Mucosa of rectum (tissue), 2 donors: ENCODE measurements at regions not wholly inside any gene's neighbourhood (a gene's known extent, or its start where the extent isn't known, plus 50 kb on each side); places are given as distances from the start of the nearest gene placed in this dataset.
"Not testable (repeated sequence)": the region's sequence is repeated elsewhere in the genome, so short reads cannot be mapped to it uniquely, and the experiment has no call there.

Experiments
- H3K27ac ChIP-seq, 2 donors: one replicate each; pipeline ENCODE4 v1.7.0; 2013; ENCODE audit warnings: inconsistent platforms in 2 of 2, low read depth in 2 of 2, low read length in 2 of 2
- H3K27me3 ChIP-seq, 2 donors: one replicate each; pipeline ENCODE4 v1.7.0; 2013; ENCODE audit warnings: low read length in 2 of 2; ENCODE audit not compliant: control insufficient read depth in 2 of 2, insufficient read depth in 2 of 2
- H3K36me3 ChIP-seq, 2 donors: one replicate each; pipeline ENCODE4 v1.7.0; 2013; ENCODE audit warnings: low read length in 2 of 2; ENCODE audit not compliant: control insufficient read depth in 2 of 2, insufficient read depth in 2 of 2
- H3K4me1 ChIP-seq, 2 donors: one replicate each; pipeline ENCODE4 v1.7.0; 2013; ENCODE audit warnings: low read length in 2 of 2, mild to moderate bottlenecking in 1 of 2; ENCODE audit not compliant: control insufficient read depth in 2 of 2, insufficient read depth in 2 of 2
- H3K4me3 ChIP-seq, 2 donors: one replicate each; pipeline ENCODE4 v1.7.0; 2013; ENCODE audit warnings: low read length in 2 of 2
- H3K9ac ChIP-seq, 2 donors: one replicate each; pipeline ENCODE4 v1.7.0; 2013; ENCODE audit warnings: low read length in 2 of 2, low read depth in 1 of 2, mild to moderate bottlenecking in 1 of 2
- H3K9me3 ChIP-seq, 2 donors: one replicate each; pipeline ENCODE4 v1.7.0; 2013; ENCODE audit warnings: low read length in 2 of 2; ENCODE audit not compliant: control insufficient read depth in 2 of 2
- donor health status: healthy.
- donor health status: Normal muscosa, but diverticular disease.

GRCh38 chr1:182331387-182331786 lies 60.2 kb downstream of the GLUL start:
- Histone ChIP-seq H3K4me1 (no peaks in the 10 kb centered on the region), H3K27ac (no peak overlapping the region), H3K4me3 (no peak overlapping the region), H3K9me3 (no peaks in the 10 kb centered on the region), H3K27me3 (no peaks in the 10 kb centered on the region), H3K36me3 (no peaks in the 10 kb centered on the region), H3K9ac (no peak overlapping the region)

GRCh38 chr1:182330303-182330702 lies 61.3 kb downstream of the GLUL start:
- H3K4me1 ChIP-seq, result no peaks in the 10 kb centered on the region
- H3K27ac ChIP-seq, result no peak overlapping the region

GRCh38 chr1:182329471-182329870 lies 62.1 kb downstream of the GLUL start:
- no peaks in the 10 kb centered on the region for H3K9me3 ChIP-seq
- H3K4me1 ChIP-seq, result no peaks in the 10 kb centered on the region
- no peak overlapping the region for H3K4me3 ChIP-seq
- H3K27me3 ChIP-seq, result no peaks in the 10 kb centered on the region
- no peak overlapping the region for H3K9ac ChIP-seq
- no peak overlapping the region for H3K27ac ChIP-seq
- no peaks in the 10 kb centered on the region for H3K36me3 ChIP-seq

More at GRCh38 chr1:182330303-182330702, 61.3 kb downstream of the GLUL start:
- H3K9ac ChIP-seq, result no peak overlapping the region
- no peak overlapping the region for H3K4me3 ChIP-seq
- H3K36me3 ChIP-seq, result no peaks in the 10 kb centered on the region
- H3K9me3 ChIP-seq, result no peaks in the 10 kb centered on the region
- H3K27me3 ChIP-seq, result no peaks in the 10 kb centered on the region

GRCh38 chr1:182328591-182328990 lies 63.0 kb downstream of the GLUL start:
- Histone ChIP-seq H3K27me3 (no peaks in the 10 kb centered on the region), H3K4me3 (no peak overlapping the region), H3K36me3 (no peaks in the 10 kb centered on the region), H3K4me1 (no peaks in the 10 kb centered on the region), H3K27ac (no peak overlapping the region), H3K9ac (no peak overlapping the region), H3K9me3 (no peaks in the 10 kb centered on the region)

- Histone ChIP-seq H3K9ac (no peak overlapping the region), H3K36me3 (no peaks in the 10 kb centered on the region), H3K9me3 (no peaks in the 10 kb centered on the region), H3K27ac (no peak overlapping the region), H3K4me1 (no peaks in the 10 kb centered on the region), H3K27me3 (no peaks in the 10 kb centered on the region), H3K4me3 (no peak overlapping the region)
Measured at GRCh38 chr1:182325339-182325738, 66.3 kb downstream of the GLUL start.

- H3K4me1 ChIP-seq, result peaks cover 13 to 17% of the 10 kb centered on the region in 2 donors
- not testable (repeated sequence) for H3K36me3 ChIP-seq, H3K27ac ChIP-seq
Measured at GRCh38 chr1:182321532-182321931, 70.1 kb downstream of the GLUL start.

GRCh38 chr1:182317611-182318161 lies 73.9 kb downstream of the GLUL start:
- peak overlapping the region in 1 of 2 donors; percentile 27 for H3K9ac ChIP-seq
- no peaks in the 10 kb centered on the region for H3K27me3 ChIP-seq
- H3K4me1 ChIP-seq, result peaks cover 13 to 27% of the 10 kb centered on the region in 2 donors
- peak overlapping the region; percentile 67 to 71 for H3K27ac ChIP-seq
- H3K9me3 ChIP-seq, result no peaks in the 10 kb centered on the region
- no peaks in the 10 kb centered on the region for H3K36me3 ChIP-seq
- H3K4me3 ChIP-seq, result no peak overlapping the region

More at GRCh38 chr1:182321532-182321931, 70.1 kb downstream of the GLUL start:
- not testable (repeated sequence) for H3K9ac ChIP-seq, H3K27me3 ChIP-seq, H3K9me3 ChIP-seq, H3K4me3 ChIP-seq

GRCh38 chr1:182316454-182316853 lies 75.1 kb downstream of the GLUL start:
- not testable (repeated sequence) for H3K4me3 ChIP-seq, H3K9me3 ChIP-seq, H3K9ac ChIP-seq, H3K36me3 ChIP-seq, H3K27me3 ChIP-seq
- Histone ChIP-seq H3K4me1 (peaks cover 13 to 27% of the 10 kb centered on the region in 2 donors), H3K27ac (peak overlapping the region in 1 of 2 donors; percentile 67)

- H3K27ac ChIP-seq, result peak overlapping the region; percentile 73 to 81
Measured at GRCh38 chr1:182315167-182315556, 76.4 kb downstream of the GLUL start.

GRCh38 chr1:182309631-182310351 lies 81.8 kb downstream of the GLUL start:
- Histone ChIP-seq H3K9ac (no peak overlapping the region), H3K27me3 (no peaks in the 10 kb centered on the region), H3K9me3 (no peaks in the 10 kb centered on the region), H3K27ac (no peak overlapping the region), H3K36me3 (no peaks in the 10 kb centered on the region), H3K4me1 (peaks cover 4 to 14% of the 10 kb centered on the region in 2 donors), H3K4me3 (no peak overlapping the region)

More at GRCh38 chr1:182315167-182315556, 76.4 kb downstream of the GLUL start:
- H3K27me3 ChIP-seq, result no peaks in the 10 kb centered on the region
- H3K4me3 ChIP-seq, result no peak overlapping the region
- H3K9ac ChIP-seq, result peak overlapping the region in 1 of 2 donors; percentile 42
- no peaks in the 10 kb centered on the region for H3K9me3 ChIP-seq
- H3K36me3 ChIP-seq, result no peaks in the 10 kb centered on the region
- H3K4me1 ChIP-seq, result peaks cover 13 to 27% of the 10 kb centered on the region in 2 donors
